Epithelial cell of prostate (primary cell): ENCODE measurements at regions not wholly inside any gene's neighbourhood (a gene's known extent, or its start where the extent isn't known, plus 50 kb on each side); places are given as distances from the start of the nearest gene placed in this dataset.

Experiments
- DNase-seq: peaks from one replicate; pipeline ENCODE4 v3.0.0-alpha.2; 2011; ENCODE audit warnings: low read depth, low spot score
- H3K27ac ChIP-seq: fragments of 450-650 bp; 2 replicates; pipeline ENCODE4 v1.5.1; 2017; ENCODE audit warnings: mild to moderate bottlenecking

DNA sequence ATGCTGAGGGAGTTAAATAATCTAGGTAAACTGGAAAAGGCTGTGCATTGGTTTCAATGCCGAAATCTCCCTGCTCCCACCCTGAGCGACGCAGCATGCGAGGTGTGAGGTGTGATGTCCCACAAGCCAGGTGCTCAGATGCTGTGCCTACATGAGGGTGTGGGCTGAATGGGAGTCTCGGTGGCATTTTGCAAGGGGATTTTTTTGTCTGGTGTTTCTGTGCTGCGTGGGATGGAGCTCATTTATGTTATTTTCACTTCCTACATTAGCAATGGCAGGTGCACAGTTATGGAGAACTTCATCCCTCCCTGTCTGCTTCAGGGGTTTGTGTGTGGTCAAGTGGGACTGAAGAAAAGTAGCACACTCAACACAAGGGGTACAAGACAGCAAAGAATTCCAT, 110.2 kb upstream of the CCDC68 start:
- H3K27ac ChIP-seq: no peak overlapping the region
- DNase-seq: no peak

DNA sequence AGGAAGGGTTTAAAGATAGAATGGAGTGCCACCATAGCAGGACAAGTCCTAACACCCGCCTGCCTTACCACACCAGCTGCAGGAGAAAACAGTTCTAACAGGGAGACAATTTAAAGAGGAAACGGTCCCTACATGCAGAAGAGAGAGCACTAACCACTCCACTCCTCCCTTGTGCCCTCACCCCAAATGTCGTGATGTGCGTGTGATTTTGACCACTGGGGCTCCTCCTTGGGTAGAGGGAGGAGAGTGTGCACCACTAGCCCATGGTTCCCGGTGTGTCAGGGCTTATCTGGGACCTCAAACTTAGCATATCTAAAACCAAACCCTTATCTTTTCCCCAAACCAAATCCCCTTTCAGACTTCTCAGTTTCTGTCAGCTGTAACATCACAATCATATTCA, 105.5 kb upstream of the CCDC68 start:
- DNase-seq: no peak
- no peak overlapping the region for H3K27ac ChIP-seq

DNA sequence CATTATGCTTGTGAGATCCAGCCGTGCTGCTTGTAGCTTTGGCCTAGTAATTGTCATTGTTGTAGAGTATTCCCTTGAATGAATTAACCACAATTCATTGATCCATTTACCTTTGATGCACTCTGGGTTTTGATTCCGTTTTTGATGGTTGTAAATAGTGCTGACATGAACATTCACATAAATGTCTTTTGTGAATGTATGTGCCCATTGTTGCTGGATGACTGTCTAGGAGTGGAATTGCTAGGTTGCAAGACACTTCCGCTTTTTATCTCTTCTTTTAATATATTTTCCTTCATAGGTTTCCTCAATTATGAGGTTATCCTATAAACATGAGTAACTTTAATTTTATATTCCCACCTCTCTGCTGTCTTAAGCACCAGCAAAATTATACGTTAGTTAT, 104.8 kb upstream of the CCDC68 start:
- no peak for DNase-seq
- no peak overlapping the region for H3K27ac ChIP-seq

- DNase-seq: no peak
- H3K27ac ChIP-seq: no peak overlapping the region
Observed at GRCh38 chr18:55054021-55054990, 95.0 kb upstream of the CCDC68 start.

- DNase-seq: no peak
Observed at GRCh38 chr18:55048892-55049291, 89.6 kb upstream of the CCDC68 start.

GRCh38 chr18:55047546-55047945, 88.3 kb upstream of the CCDC68 start:
- DNase-seq: no peak
- no peak overlapping the region for H3K27ac ChIP-seq

More at GRCh38 chr18:55048892-55049291, 89.6 kb upstream of the CCDC68 start:
- H3K27ac ChIP-seq: no peak overlapping the region

DNA sequence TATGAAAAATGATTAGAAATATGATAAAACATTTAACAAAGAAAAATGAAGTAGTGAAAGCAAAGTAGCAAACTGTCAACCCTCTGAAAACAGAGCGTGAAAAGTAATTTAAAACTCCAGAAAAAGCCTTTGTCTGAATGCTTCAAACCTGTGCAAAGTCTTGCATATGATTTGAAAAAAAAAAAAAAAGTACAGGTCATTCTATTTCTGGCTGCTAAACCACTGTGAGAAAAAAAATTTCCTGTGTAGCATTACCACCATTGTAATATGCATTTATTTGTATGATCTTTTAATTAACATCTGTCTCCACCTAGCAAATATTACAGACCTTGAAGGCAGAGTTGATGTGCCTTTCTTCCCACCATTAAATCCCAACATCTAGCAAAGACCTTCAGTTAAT, 82.1 kb upstream of the CCDC68 start:
- DNase-seq: no peak
- no peak overlapping the region for H3K27ac ChIP-seq

DNA sequence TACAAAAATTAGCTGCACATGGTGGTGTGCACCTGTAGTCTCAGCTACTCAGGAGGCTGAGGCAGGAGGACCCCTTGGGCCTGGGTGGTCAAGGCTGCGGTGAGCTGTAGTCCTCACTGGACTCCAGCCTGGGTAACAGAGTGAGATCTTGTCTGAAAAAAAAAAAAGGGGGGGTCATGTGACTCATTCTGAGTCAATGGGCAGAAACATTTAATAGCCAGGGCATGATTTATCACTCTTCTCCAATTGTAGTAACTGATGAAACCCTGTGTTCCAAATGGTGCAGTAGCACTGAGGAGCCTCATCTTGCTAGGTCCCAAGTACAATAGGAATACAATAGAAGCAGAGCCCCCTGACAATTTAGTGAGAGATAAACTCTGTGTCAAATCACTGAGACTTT, 78.9 kb upstream of the CCDC68 start:
- no peak overlapping the region for H3K27ac ChIP-seq
- DNase-seq: no peak

GRCh38 chr18:55034742-55035141, 75.5 kb upstream of the CCDC68 start:
- no peak overlapping the region for H3K27ac ChIP-seq
- DNase-seq: no peak

DNA sequence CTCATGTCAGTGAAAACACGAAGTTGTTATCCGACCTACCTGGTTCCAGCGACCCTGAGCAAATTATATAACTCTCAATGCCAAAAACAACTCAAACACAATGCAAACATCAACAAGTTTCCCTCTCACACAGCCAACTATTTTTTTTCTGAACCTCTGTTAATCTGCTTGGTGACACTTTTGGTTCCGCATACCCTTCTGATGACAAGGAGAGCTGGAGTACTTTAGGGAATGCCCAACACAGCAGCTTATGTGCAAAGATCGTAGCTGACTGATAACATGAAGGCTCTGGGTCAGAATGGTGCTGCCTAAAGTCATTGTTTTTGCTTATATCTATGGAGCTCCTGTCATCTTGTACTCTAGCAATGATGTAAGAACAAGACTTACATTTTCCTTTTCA, 72.7 kb upstream of the CCDC68 start:
- no peak overlapping the region for H3K27ac ChIP-seq
- DNase-seq: no peak

DNA sequence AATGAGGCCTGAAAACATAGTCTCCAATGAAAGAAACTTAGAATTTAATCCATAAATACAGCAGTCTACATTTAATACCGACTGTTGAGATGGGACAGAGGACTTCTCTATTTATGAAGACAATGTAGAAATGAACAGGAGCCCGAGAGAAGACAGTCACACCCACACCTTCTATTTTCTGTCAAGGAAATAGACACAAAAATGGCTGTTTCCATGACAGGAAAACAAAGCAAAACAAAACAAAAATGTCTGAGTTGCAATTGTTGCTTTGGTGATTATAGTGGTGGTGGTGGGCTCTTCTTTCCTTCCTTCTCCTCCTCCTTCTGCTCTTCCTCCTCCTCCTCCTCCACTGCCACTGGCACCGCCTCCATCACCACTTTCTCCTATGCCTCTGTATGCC, 72.3 kb upstream of the CCDC68 start:
- H3K27ac ChIP-seq: no peak overlapping the region
- no peak for DNase-seq

- DNase-seq: no peak
- no peak overlapping the region for H3K27ac ChIP-seq
Observed at GRCh38 chr18:55031164-55031563, 71.9 kb upstream of the CCDC68 start.

DNA sequence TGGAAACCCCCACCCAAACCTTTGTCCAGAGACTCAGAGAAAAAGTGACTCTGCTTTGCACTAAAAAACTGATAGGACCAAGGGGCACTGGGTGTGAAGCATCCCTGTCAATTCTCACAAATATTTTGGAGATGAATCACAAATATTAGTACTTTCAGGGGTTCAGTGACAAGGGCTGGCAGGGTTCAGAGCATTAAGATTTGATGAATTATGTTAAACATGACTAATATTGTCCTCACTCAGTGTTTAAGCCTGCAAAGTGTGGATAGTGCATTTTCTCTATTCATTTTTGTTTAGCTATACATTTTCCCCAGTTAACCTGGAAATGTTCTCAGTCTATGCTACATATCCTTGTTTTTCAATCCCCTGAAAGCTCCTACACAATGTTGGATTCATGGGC, 65.3 kb upstream of the CCDC68 start:
- no peak overlapping the region for H3K27ac ChIP-seq
- no peak for DNase-seq

DNA sequence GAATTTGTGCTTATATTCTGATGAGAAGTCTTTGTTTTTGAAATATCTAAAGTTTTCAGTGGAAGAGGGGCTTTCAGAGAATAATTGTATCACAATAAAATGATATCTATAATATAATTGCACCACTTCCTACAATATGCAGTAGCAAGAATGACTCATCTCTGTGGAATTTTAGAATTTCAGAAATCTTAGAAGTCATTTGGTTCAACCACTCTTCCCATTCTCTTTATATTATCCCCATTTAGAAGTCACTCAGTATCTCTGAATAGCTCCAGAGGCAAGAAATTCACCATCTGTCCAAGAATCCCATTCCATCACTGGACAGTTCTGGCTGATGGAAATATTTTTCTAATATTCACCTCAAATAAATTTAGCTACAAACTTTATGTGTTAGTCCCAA, 59.3 kb upstream of the CCDC68 start:
- no peak overlapping the region for H3K27ac ChIP-seq
- no peak for DNase-seq

- no peak for DNase-seq
- H3K27ac ChIP-seq: no peak overlapping the region
Observed at GRCh38 chr18:55014095-55014494, 54.8 kb upstream of the CCDC68 start.

- H3K27ac ChIP-seq: no peak overlapping the region
- no peak for DNase-seq
Observed at GRCh38 chr18:55013685-55014084, 54.4 kb upstream of the CCDC68 start.

GRCh38 chr18:55013086-55013485, 53.8 kb upstream of the CCDC68 start:
- H3K27ac ChIP-seq: no peak overlapping the region
- no peak for DNase-seq

DNA sequence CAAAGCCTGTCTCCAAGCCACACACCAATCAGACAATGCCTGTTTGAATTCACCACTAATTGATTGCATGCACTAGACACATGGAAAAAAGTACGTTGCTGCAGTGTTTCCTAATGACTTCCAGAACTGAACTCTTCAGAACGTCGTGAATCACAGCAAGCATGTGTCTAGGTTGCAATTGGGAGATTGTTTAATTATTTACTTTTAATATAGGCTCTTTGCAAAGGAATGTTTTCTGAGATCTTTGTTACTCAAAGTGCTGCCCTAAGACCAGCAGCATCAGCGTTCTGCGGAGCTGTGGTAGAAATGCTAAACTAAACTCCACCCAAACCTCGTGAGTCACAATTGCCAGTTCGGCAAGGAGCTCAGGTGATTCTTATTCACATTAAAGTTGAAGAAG, 52.7 kb upstream of the CCDC68 start:
- DNase-seq: no peak
- H3K27ac ChIP-seq: no peak overlapping the region
